CD8-positive, alpha-beta memory T cell (primary cell): ENCODE measurements at regions not wholly inside any gene's neighbourhood (a gene's known extent, or its start where the extent isn't known, plus 50 kb on each side); places are given as distances from the start of the nearest gene placed in this dataset.

Source experiments
- CTCF ChIA-PET: fragments of 350-600 bp; sonication (Branson Sonifier 250); formaldehyde crosslinking; loops from one replicate; lab custom pipeline; 2021; ENCODE audit warnings: antibody characterized with exemption; lab: Charles Lee
- POLR2A ChIA-PET: fragments of 350-600 bp; sonication (Branson Sonifier 250); formaldehyde crosslinking; loops from one replicate; lab custom pipeline; 2021; ENCODE audit warnings: antibody characterized with exemption; lab: Charles Lee
- DNase-seq, 5 donors: peaks; one replicate each; pipeline versions ENCODE4 v3.0.0 to v3.0.0-alpha.2; 2020 to 2022; ENCODE audit warnings: mixed read lengths in 1 of 5
- H3K27ac ChIP-seq: one replicate; pipeline ENCODE4 v1.7.0; 2013; ENCODE audit warnings: low read depth, mild to moderate bottlenecking, low read length, moderate library complexity
- H3K27me3 ChIP-seq: 2 replicates; pipeline ENCODE4 v1.7.0; 2013; ENCODE audit warnings: low read length, mild to moderate bottlenecking; ENCODE audit not compliant: insufficient read depth, poor library complexity, severe bottlenecking
- H3K36me3 ChIP-seq: 2 replicates; pipeline ENCODE4 v1.7.0; 2013; ENCODE audit warnings: mild to moderate bottlenecking, low read length, moderate library complexity; ENCODE audit not compliant: insufficient read depth
- H3K4me1 ChIP-seq: 2 replicates; pipeline ENCODE4 v1.7.0; 2013; ENCODE audit warnings: mild to moderate bottlenecking, low read length, moderate library complexity; ENCODE audit not compliant: insufficient read depth
- H3K4me3 ChIP-seq: 2 replicates; pipeline ENCODE4 v1.7.0; 2013; ENCODE audit warnings: mild to moderate bottlenecking, low read length
- H3K9me3 ChIP-seq: 2 replicates; pipeline ENCODE4 v1.7.0; 2013; ENCODE audit warnings: mild to moderate bottlenecking, low read length
- H3K27ac Mint-ChIP-seq, 8 donors: one replicate each; pipeline ENCODE4 v1.8.0; 2020 to 2021; ENCODE audit warnings: mixed read lengths in 8 of 8, mild to moderate bottlenecking in 6 of 8, inconsistent platforms in 3 of 8, moderate library complexity in 3 of 8
- H3K27me3 Mint-ChIP-seq, 2 donors: one replicate each; pipeline ENCODE4 v1.8.0; 2020 to 2021; ENCODE audit warnings: mixed read lengths in 2 of 2, mild to moderate bottlenecking in 1 of 2, moderate library complexity in 1 of 2
- H3K36me3 Mint-ChIP-seq, 3 donors: one replicate each; pipeline ENCODE4 v1.8.0; 2020 to 2021; ENCODE audit warnings: mixed read lengths in 3 of 3, inconsistent platforms in 1 of 3, mild to moderate bottlenecking in 1 of 3
- H3K4me1 Mint-ChIP-seq, 3 donors: one replicate each; pipeline ENCODE4 v1.8.0; 2020 to 2021; ENCODE audit warnings: mixed read lengths in 3 of 3, inconsistent platforms in 1 of 3, mild to moderate bottlenecking in 1 of 3
- H3K4me3 Mint-ChIP-seq, 7 donors: one replicate each; pipeline ENCODE4 v1.8.0; 2020 to 2021; ENCODE audit warnings: mixed read lengths in 7 of 7, mild to moderate bottlenecking in 6 of 7, moderate library complexity in 4 of 7, inconsistent platforms in 2 of 7
- H3K9me3 Mint-ChIP-seq, 5 donors: one replicate each; pipeline ENCODE4 v1.8.0; 2020 to 2022; ENCODE audit warnings: mixed read lengths in 5 of 5, mild to moderate bottlenecking in 3 of 5, moderate library complexity in 2 of 5, inconsistent platforms in 1 of 5

DNA sequence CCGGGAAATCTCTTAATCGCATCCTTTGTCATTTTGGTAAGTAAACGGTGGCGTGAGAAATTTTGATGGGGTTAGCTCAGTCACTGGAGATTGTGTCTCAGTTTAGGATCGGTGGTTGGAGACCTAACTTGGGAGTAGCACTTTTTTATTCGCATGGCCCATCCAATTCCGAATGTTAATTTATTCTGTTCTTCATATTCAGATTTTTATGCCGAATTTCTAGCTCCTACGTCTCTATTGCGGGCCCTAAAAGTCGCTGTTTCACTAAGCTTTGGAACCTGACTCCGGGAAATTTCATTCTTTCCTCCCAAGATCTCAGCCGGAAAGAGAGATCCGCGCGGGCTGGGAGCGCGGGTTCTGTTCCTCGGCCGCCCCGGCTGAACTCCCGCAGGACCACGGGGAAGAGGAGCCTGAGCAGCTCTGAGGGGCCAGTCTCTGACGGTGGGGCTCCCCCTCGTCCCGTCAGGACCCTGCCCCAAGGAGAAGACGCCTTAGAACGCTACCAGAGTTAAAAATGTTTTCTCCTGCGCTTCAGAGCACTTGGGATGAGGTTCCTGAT is 279.7 kb downstream of the FAM72C start:
- CTCF ChIA-PET = no interaction called here
- no peak overlapping the region for H3K27ac ChIP-seq
- H3K4me1 ChIP-seq = no peaks in the 10 kb centered on the region
- no peaks in the 10 kb centered on the region for H3K9me3 ChIP-seq
- no peak overlapping the region for H3K27ac Mint-ChIP-seq
- no peak overlapping the region for H3K4me3 Mint-ChIP-seq
- H3K9me3 Mint-ChIP-seq = peaks cover 0 to 10% (median 2%) of the 10 kb centered on the region in 5 donors
- no peaks in the 10 kb centered on the region for H3K36me3 Mint-ChIP-seq
- POLR2A ChIA-PET = no interaction called here
- no peaks in the 10 kb centered on the region for H3K4me1 Mint-ChIP-seq
- no peaks in the 10 kb centered on the region for H3K36me3 ChIP-seq
- DNase-seq = no peak
- no peaks in the 10 kb centered on the region for H3K27me3 ChIP-seq
- H3K27me3 Mint-ChIP-seq = peaks cover 24 to 50% of the 10 kb centered on the region in 2 donors
- no peak overlapping the region for H3K4me3 ChIP-seq

DNA sequence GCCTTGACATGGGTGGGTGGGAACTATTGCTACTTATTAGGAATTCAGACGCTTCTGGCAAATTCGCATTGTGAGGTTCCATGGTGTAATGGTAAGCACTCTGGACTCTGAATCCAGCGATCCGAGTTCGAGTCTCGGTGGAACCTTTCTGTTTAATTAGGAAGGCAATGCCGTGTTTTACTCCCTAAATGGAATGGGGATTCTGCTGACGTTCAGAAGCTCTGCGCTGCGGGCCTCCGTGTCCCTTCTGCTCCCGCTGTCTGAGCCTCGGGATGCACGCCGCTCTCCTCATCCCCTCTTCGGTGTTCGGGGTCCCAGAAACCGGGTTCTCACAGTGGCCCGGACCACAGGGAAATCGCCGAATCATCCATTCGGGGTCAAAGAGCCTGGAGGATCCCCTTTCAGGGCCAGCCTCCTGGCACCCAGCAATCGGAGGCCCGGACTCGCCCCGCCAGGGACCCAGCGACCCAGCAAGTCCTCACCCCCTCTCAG is 280.3 kb downstream of the FAM72C start:
- Histone ChIP-seq H3K36me3 (no peaks in the 10 kb centered on the region), H3K27ac (no peak overlapping the region), H3K27me3 (no peaks in the 10 kb centered on the region), H3K4me3 (no peak overlapping the region), H3K4me1 (no peaks in the 10 kb centered on the region), H3K9me3 (no peaks in the 10 kb centered on the region)
- Mint-ChIP-seq H3K4me1 (no peaks in the 10 kb centered on the region), H3K27me3 (peaks cover 23 to 50% of the 10 kb centered on the region in 2 donors), H3K36me3 (no peaks in the 10 kb centered on the region), H3K9me3 (peaks cover 0 to 8% (median 2%) of the 10 kb centered on the region in 5 donors), H3K4me3 (no peak overlapping the region), H3K27ac (no peak overlapping the region)
- ChIA-PET POLR2A (no interaction called here), CTCF (no interaction called here)
- DNase-seq = no peak

DNA sequence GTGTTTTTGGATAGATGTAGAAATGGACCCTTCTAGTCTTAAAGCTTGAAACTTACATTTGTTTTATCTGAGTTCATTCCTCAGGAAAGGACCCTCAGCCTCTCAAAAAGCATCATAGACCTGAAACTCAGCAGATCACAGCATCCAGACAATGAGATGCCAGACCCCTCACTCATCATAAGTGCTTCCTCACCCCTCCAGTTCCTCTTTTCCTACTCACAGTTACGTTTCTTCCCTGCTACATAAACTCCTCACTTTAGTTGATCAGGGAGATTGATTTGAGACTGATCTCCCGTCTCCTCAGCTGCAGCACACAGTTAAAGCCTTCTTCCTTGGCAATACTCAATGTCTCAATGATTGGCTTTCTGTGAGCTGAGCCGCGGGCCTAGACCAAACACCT is 282.0 kb downstream of the FAM72C start:
- H3K36me3 ChIP-seq = no peaks in the 10 kb centered on the region
- no peak overlapping the region for H3K27ac ChIP-seq
- CTCF ChIA-PET = no interaction called here
- peaks cover 19 to 46% of the 10 kb centered on the region in 2 donors for H3K27me3 Mint-ChIP-seq
- no peak for DNase-seq
- peaks cover 0 to 8% (median 2%) of the 10 kb centered on the region in 5 donors for H3K9me3 Mint-ChIP-seq
- no peaks in the 10 kb centered on the region for H3K4me1 Mint-ChIP-seq
- no peak overlapping the region for H3K4me3 ChIP-seq
- no peaks in the 10 kb centered on the region for H3K9me3 ChIP-seq
- H3K27me3 ChIP-seq = no peaks in the 10 kb centered on the region
- H3K27ac Mint-ChIP-seq = no peak overlapping the region
- H3K36me3 Mint-ChIP-seq = no peaks in the 10 kb centered on the region
- H3K4me3 Mint-ChIP-seq = no peak overlapping the region
- POLR2A ChIA-PET = no interaction called here
- no peaks in the 10 kb centered on the region for H3K4me1 ChIP-seq

DNA sequence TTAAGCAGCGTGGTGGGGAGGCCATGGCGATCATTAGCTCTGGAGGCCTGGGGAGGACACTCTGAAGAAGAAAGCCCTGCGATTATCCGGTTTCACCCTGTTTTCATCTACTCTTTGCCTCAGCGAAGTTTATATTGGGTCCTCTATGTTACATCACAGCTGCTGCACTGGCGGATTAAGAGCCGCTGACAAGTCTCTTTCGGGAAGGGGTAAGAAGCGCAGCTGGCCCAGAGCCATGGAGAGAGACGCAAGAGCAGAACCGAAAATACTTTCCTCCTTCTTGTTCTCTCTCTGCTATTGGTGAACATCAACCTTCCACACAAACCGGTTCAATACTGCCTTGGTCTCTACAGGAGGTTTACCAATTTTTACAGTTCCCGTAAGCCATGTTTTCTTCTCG is 291.5 kb downstream of the FAM72C start:
- H3K27me3 ChIP-seq = no peaks in the 10 kb centered on the region
- H3K9me3 Mint-ChIP-seq = peaks cover 0 to 16% (median 0%) of the 10 kb centered on the region in 5 donors
- no peak overlapping the region for H3K4me3 ChIP-seq
- no peaks in the 10 kb centered on the region for H3K9me3 ChIP-seq
- H3K27ac ChIP-seq = no peak overlapping the region
- no peaks in the 10 kb centered on the region for H3K4me1 ChIP-seq
- DNase-seq = no peak
- H3K36me3 Mint-ChIP-seq = no peaks in the 10 kb centered on the region
- no peaks in the 10 kb centered on the region for H3K4me1 Mint-ChIP-seq
- no peaks in the 10 kb centered on the region for H3K36me3 ChIP-seq
- CTCF ChIA-PET = no interaction called here
- POLR2A ChIA-PET = no interaction called here
- no peak overlapping the region for H3K4me3 Mint-ChIP-seq
- no peak overlapping the region for H3K27ac Mint-ChIP-seq
- peaks cover 8% of the 10 kb centered on the region in 2 donors for H3K27me3 Mint-ChIP-seq

DNA sequence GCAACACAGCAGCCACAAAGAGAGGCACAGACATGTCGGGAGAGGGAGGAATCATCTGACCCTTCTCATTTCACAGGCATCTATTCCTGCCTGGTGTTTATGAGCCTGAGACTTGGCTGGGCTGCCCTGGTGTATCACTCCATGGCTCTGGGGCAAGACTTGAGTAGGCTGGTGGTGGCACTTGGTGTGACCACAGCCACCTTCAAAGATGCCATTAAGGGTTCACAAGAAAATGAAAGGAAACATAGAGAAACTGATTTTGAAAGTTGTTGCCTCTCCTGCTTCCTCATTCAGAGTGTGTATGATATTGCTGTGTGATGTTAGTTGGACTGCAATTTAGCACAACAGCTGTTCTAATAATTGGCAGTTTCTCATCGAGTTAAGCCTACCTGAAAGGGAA is 298.8 kb downstream of the FAM72C start:
- Histone ChIP-seq H3K36me3 (no peaks in the 10 kb centered on the region), H3K4me3 (no peak overlapping the region), H3K4me1 (no peaks in the 10 kb centered on the region), H3K27ac (no peak overlapping the region), H3K9me3 (no peaks in the 10 kb centered on the region), H3K27me3 (no peaks in the 10 kb centered on the region)
- H3K27me3 Mint-ChIP-seq = peaks cover 5 to 42% of the 10 kb centered on the region in 2 donors
- peaks cover 0 to 13% (median 9%) of the 10 kb centered on the region in 5 donors for H3K9me3 Mint-ChIP-seq
- POLR2A ChIA-PET = no interaction called here
- H3K4me1 Mint-ChIP-seq = no peaks in the 10 kb centered on the region
- H3K27ac Mint-ChIP-seq = no peak overlapping the region
- CTCF ChIA-PET = no interaction called here
- no peak for DNase-seq
- H3K4me3 Mint-ChIP-seq = no peak overlapping the region
- no peaks in the 10 kb centered on the region for H3K36me3 Mint-ChIP-seq

DNA sequence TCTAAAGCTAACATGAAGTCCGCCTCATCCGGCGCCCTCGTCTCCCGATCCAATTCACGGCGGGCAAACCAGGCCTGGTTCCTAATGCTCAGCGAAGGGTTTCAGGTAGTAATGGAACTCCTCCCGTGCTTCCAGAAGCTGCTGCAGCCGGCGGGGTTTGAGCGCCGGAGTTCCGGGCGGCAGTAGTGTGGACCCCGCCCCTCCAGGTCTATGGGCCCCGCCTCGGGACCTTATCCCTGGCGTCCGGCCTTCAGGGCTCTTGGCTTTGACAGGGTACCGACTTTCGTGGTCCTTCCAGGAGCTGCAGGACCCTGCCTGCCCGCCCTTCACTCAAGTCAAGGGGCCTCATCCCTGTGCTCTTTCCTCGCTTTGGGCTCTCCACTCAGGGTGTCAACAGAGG is 304.1 kb downstream of the FAM72C start:
- DNase-seq = no peak
- Histone ChIP-seq H3K9me3 (no peaks in the 10 kb centered on the region), H3K4me3 (no peak overlapping the region), H3K27me3 (peaks cover 16% of the 10 kb centered on the region), H3K27ac (no peak overlapping the region), H3K36me3 (no peaks in the 10 kb centered on the region), H3K4me1 (no peaks in the 10 kb centered on the region)
- ChIA-PET POLR2A (no interaction called here), CTCF (no interaction called here)
- peaks cover 15 to 56% of the 10 kb centered on the region in 2 donors for H3K27me3 Mint-ChIP-seq
- H3K4me3 Mint-ChIP-seq = no peak overlapping the region
- no peaks in the 10 kb centered on the region for H3K4me1 Mint-ChIP-seq
- peaks cover 0 to 17% (median 7%) of the 10 kb centered on the region in 5 donors for H3K9me3 Mint-ChIP-seq
- no peak overlapping the region for H3K27ac Mint-ChIP-seq
- H3K36me3 Mint-ChIP-seq = no peaks in the 10 kb centered on the region

DNA sequence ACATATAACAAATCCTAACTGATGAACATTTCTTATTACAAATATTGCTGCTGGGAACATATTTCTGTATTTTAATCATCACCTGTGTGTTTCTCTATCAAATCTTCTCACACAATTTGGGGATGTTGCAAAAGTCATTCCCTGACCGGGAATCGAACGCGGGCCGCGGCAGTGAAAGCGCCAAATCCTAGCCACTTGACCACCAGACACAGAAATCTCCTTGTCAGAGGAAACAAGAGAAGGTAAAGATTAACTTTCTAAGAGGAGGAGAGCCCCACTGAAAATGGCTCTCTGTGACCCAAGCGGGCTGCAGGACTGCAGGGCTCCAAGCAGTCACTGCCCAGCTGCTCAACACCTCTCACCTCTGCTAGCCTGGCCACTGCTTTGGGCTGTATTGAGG is 304.9 kb downstream of the FAM72C start:
- ChIA-PET POLR2A (no interaction called here), CTCF (no interaction called here)
- H3K4me1 Mint-ChIP-seq = peaks cover 0 to 5% (median 0%) of the 10 kb centered on the region in 3 donors
- Histone ChIP-seq H3K9me3 (no peaks in the 10 kb centered on the region), H3K27ac (no peak overlapping the region), H3K4me1 (no peaks in the 10 kb centered on the region), H3K36me3 (no peaks in the 10 kb centered on the region), H3K27me3 (peaks cover 16% of the 10 kb centered on the region), H3K4me3 (no peak overlapping the region)
- no peak overlapping the region for H3K4me3 Mint-ChIP-seq
- no peaks in the 10 kb centered on the region for H3K36me3 Mint-ChIP-seq
- H3K27ac Mint-ChIP-seq = no peak overlapping the region
- no peak for DNase-seq
- H3K9me3 Mint-ChIP-seq = peaks cover 0 to 21% (median 7%) of the 10 kb centered on the region in 5 donors
- H3K27me3 Mint-ChIP-seq = peaks cover 15 to 60% of the 10 kb centered on the region in 2 donors

DNA sequence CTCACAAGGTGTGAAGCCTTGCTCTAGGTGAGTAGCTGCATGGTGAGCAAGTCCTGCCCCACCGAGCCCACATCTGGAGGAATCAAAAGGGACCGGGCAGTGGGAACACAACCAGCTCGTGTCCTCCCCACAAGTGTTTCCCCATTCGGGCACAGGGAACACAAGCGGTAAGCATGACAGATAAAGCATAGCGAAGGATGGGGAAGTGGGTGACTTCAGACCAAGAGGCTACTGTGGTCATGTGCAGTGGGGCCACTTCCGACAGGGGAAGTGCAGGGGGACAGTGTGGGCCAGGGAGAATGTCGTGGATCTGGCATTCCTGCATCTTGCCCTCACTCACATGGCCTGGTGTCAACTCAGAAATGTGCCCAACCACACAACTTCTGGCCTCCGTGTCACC is 306.2 kb downstream of the FAM72C start:
- ChIA-PET CTCF (no interaction called here), POLR2A (no interaction called here)
- H3K4me3 Mint-ChIP-seq = no peak overlapping the region
- H3K27ac ChIP-seq = no peak overlapping the region
- H3K27me3 Mint-ChIP-seq = peaks cover 21 to 67% of the 10 kb centered on the region in 2 donors
- H3K9me3 Mint-ChIP-seq = peaks cover 0 to 21% (median 12%) of the 10 kb centered on the region in 5 donors
- H3K4me3 ChIP-seq = no peak overlapping the region
- no peaks in the 10 kb centered on the region for H3K4me1 ChIP-seq
- DNase-seq = no peak
- H3K27ac Mint-ChIP-seq = no peak overlapping the region
- peaks cover 0 to 12% (median 3%) of the 10 kb centered on the region in 3 donors for H3K4me1 Mint-ChIP-seq
- H3K27me3 ChIP-seq = peaks cover 16% of the 10 kb centered on the region
- no peaks in the 10 kb centered on the region for H3K36me3 Mint-ChIP-seq
- no peaks in the 10 kb centered on the region for H3K36me3 ChIP-seq
- no peaks in the 10 kb centered on the region for H3K9me3 ChIP-seq
